Ovary (tissue), 3 donors: ENCODE measurements at regions not wholly inside any gene's neighbourhood (a gene's known extent, or its start where the extent isn't known, plus 50 kb on each side); places are given as distances from the start of the nearest gene placed in this dataset.

Experiments used
- CTCF ChIP-seq, 3 donors: fragments of 450-650 bp in 2 of 3; fragments of 200-600 bp in 1 of 3; IDR thresholded peaks; one replicate each; pipeline versions ENCODE4 v1.5.1 to v1.8.0; 2016 to 2022; ENCODE audit warnings: antibody characterized with exemption in 3 of 3, mild to moderate bottlenecking in 1 of 3
- EP300 ChIP-seq: sonication (generic); formaldehyde crosslinking; IDR thresholded peaks from one replicate; pipeline ENCODE4 v1.6.1; 2017; ENCODE audit warnings: antibody characterized with exemption
- POLR2A ChIP-seq: fragments of 450-650 bp; IDR thresholded peaks from one replicate; pipeline ENCODE4 v1.6.1; 2017; ENCODE audit warnings: antibody characterized with exemption, mild to moderate bottlenecking, moderate library complexity
- donor health status: DM: no; HTN: no; CAD: no.

- TF ChIP-seq CTCF (IDR thresholded peaks at IDR 0.05) (no peak), POLR2A (no peak), EP300 (no peak)
Measured at GRCh38 chr17:22128723-22129122, 436.4 kb downstream of the KCNJ18 start.
